NOMO-1 treated with DMSO at 0.1 percent for 48 hours (cell line): ENCODE measurements at regions not wholly inside any gene's neighbourhood (a gene's known extent, or its start where the extent isn't known, plus 50 kb on each side); places are given as distances from the start of the nearest gene placed in this dataset.
A peak's percentile ranks its signal among the peaks of the same experiment; 100 is the strongest.
"Not testable (repeated sequence)": the region's sequence is repeated elsewhere in the genome, so short reads cannot be mapped to it uniquely, and the experiment has no call there.

Experiments
- DNase-seq: peaks from one replicate; lab custom pipeline; 2025; ENCODE audit not compliant: unreplicated experiment; lab: John Stamatoyannopoulos, UW

GRCh38 chr16:29173371-29174305, 188.8 kb downstream of the LAT start:
- DNase-seq, result not testable (repeated sequence)

GRCh38 chr16:29172098-29172724, 187.4 kb downstream of the LAT start:
- not testable (repeated sequence) for DNase-seq

- not testable (repeated sequence) for DNase-seq
These were observed 186.4 kb downstream of the LAT start for GRCh38 chr16:29171296-29171695.

- DNase-seq, result not testable (repeated sequence)
These were observed 185.7 kb downstream of the LAT start for GRCh38 chr16:29170393-29171119.

- not testable (repeated sequence) for DNase-seq
These were observed 184.6 kb downstream of the LAT start for GRCh38 chr16:29169295-29169994.

- DNase-seq, result not testable (repeated sequence)
These were observed 183.8 kb downstream of the LAT start for GRCh38 chr16:29168515-29169259.

- DNase-seq, result not testable (repeated sequence)
These were observed 179.7 kb downstream of the LAT start for GRCh38 chr16:29164442-29165089.

GRCh38 chr16:29160171-29160570, 175.3 kb downstream of the LAT start:
- not testable (repeated sequence) for DNase-seq

GRCh38 chr16:29159603-29160002, 174.8 kb downstream of the LAT start:
- not testable (repeated sequence) for DNase-seq

GRCh38 chr16:29158785-29159184, 173.9 kb downstream of the LAT start:
- no peak for DNase-seq

- not testable (repeated sequence) for DNase-seq
These were observed 173.4 kb downstream of the LAT start for GRCh38 chr16:29158031-29158784.

- peak; percentile 87 for DNase-seq
These were observed 172.4 kb downstream of the LAT start for GRCh38 chr16:29157051-29157923.

GRCh38 chr16:29156511-29156910, 171.7 kb downstream of the LAT start:
- DNase-seq, result no peak

GRCh38 chr16:29155866-29156200, 171.0 kb downstream of the LAT start:
- not testable (repeated sequence) for DNase-seq

GRCh38 chr16:29155131-29155865, 170.4 kb downstream of the LAT start:
- not testable (repeated sequence) for DNase-seq

GRCh38 chr16:29154676-29155121, 169.8 kb downstream of the LAT start:
- no peak for DNase-seq

GRCh38 chr16:29154088-29154487, 169.2 kb downstream of the LAT start:
- no peak for DNase-seq
